Ovary (tissue), 7 donors: ENCODE measurements at regions not wholly inside any gene's neighbourhood (a gene's known extent, or its start where the extent isn't known, plus 50 kb on each side); places are given as distances from the start of the nearest gene placed in this dataset.

Source experiments
- DNase-seq, 5 donors: peaks; one replicate each; pipeline ENCODE4 v3.0.0-alpha.2; 2019 to 2020
- H3K27ac ChIP-seq, 2 donors: fragments of 200-600 bp; one replicate each; pipeline versions ENCODE4 v1.5.1 to v1.8.0; 2019 to 2022
- H3K27me3 ChIP-seq: fragments of 200-600 bp; one replicate; pipeline ENCODE4 v1.8.0; 2022
- H3K36me3 ChIP-seq: fragments of 200-600 bp; sonication (generic); one replicate; pipeline ENCODE4 v1.5.1; 2019
- H3K4me1 ChIP-seq: one replicate; pipeline ENCODE4 v1.8.1; 2013; ENCODE audit warnings: mild to moderate bottlenecking, moderate library complexity; ENCODE audit not compliant: insufficient read depth
- H3K4me3 ChIP-seq: fragments of 200-600 bp; sonication (generic); one replicate; pipeline ENCODE4 v1.5.1; 2017
- H3K9me3 ChIP-seq, 2 donors: fragments of 200-600 bp in 1 of 2; sonication (generic) in 1 of 2; one replicate each; pipeline versions ENCODE4 v1.5.1 to v1.8.1; 2013 to 2019; ENCODE audit warnings: mild to moderate bottlenecking in 1 of 2, moderate library complexity in 1 of 2
- EP300 ChIP-seq: sonication (generic); formaldehyde crosslinking; IDR thresholded peaks from one replicate; pipeline ENCODE4 v1.6.1; 2017; ENCODE audit warnings: antibody characterized with exemption
- POLR2A ChIP-seq: fragments of 450-650 bp; IDR thresholded peaks from one replicate; pipeline ENCODE4 v1.6.1; 2017; ENCODE audit warnings: antibody characterized with exemption, mild to moderate bottlenecking, moderate library complexity
- WGBS, 3 donors: extraction: QIAGEN DNeasy Blood & Tissue Kit in 1 of 3; methylation state at CpG; one replicate each; pipeline versions ENCODE4 v1.1.5 to v1.1.7; 2013 to 2017; 5-methylcytosine and 5-hydroxymethylcytosine counted together
- intact Hi-C, 4 donors: fragments of 100-400 bp; cut with DNase I; formaldehyde crosslinking; loops; one replicate each; pipeline versions ENCODE4 v1.11.0 to v1.15.1; 2022 to 2023
- TF ChIP-seq, protein P1 (sequence below), 3 donors: fragments of 450-650 bp in 2 of 3; fragments of 200-600 bp in 1 of 3; IDR thresholded peaks; one replicate each; pipeline versions ENCODE4 v1.5.1 to v1.8.0; 2016 to 2022; ENCODE audit warnings: antibody characterized with exemption in 3 of 3, mild to moderate bottlenecking in 1 of 3
- donor health status: DM: no; HTN: no; CAD: no; lungs with moderate emphysema.
- donor health status: DM: no; HTN: no; CAD: no.
- donor health status: Bipolar disorder and iron deficiency.
- donor health status: DM: no; HTN: no; CAD: no.
- donor health status: DM: yes; HTN: yes; CAD: no.

DNA sequence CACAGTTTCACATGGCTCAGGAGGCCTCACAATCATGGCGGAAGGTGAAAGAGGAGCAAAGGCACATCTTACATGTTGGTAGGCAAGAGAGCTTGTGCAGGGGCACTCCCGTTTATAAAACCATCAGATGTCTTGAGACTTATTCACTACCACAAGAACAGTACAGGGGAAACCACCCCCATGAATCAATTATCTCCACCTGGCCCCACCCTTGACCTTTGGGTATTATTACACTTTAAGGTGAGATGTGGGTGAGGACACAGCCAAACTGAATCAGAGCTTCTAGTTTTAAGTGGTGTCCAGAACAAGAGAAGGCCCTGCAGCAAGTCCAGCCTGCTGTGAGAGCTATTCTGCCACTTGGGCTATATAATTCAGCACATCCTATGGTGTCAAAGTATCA lies 493.7 kb downstream of the ETS1 start:
- Histone ChIP-seq H3K4me1 (no peaks in the 10 kb centered on the region), H3K27ac (no peak overlapping the region), H3K27me3 (no peaks in the 10 kb centered on the region), H3K36me3 (no peaks in the 10 kb centered on the region), H3K4me3 (no peak overlapping the region), H3K9me3 (no peaks in the 10 kb centered on the region)
- TF ChIP-seq, protein P1, sequence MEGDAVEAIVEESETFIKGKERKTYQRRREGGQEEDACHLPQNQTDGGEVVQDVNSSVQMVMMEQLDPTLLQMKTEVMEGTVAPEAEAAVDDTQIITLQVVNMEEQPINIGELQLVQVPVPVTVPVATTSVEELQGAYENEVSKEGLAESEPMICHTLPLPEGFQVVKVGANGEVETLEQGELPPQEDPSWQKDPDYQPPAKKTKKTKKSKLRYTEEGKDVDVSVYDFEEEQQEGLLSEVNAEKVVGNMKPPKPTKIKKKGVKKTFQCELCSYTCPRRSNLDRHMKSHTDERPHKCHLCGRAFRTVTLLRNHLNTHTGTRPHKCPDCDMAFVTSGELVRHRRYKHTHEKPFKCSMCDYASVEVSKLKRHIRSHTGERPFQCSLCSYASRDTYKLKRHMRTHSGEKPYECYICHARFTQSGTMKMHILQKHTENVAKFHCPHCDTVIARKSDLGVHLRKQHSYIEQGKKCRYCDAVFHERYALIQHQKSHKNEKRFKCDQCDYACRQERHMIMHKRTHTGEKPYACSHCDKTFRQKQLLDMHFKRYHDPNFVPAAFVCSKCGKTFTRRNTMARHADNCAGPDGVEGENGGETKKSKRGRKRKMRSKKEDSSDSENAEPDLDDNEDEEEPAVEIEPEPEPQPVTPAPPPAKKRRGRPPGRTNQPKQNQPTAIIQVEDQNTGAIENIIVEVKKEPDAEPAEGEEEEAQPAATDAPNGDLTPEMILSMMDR (IDR thresholded peaks at IDR 0.05), result no peak
- no peak for TF ChIP-seq POLR2A
- no peak for TF ChIP-seq EP300
- 89 to 97% (median 93%) methylated on average over 2 of the region's 2 CpGs for WGBS, 3 donors
- intact Hi-C loops, result no loop called here
- no peak for DNase-seq

DNA sequence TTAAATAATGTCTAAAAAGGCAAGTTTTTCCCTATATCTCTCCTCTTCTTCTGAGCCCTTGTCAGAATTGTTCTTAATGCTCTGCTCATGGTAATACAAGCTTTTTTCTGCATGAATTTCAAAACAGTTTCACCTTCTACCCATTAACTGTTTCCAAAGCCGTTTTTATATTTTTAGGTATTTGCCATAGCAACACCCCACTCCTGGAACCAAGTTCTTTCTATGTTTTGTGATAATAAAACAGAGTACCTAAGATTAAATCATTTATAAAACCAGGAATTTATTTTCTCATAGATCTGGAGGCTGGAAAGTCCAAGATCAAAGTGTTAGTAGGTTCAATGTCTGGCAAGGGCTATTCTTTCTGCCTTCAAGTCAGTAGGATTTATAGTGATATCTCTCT lies 497.4 kb downstream of the ETS1 start:
- WGBS, 3 donors, result 82 to 96% (median 85%) methylated on average over 1 of the region's 1 CpG
- no peak overlapping the region for H3K27ac ChIP-seq

DNA sequence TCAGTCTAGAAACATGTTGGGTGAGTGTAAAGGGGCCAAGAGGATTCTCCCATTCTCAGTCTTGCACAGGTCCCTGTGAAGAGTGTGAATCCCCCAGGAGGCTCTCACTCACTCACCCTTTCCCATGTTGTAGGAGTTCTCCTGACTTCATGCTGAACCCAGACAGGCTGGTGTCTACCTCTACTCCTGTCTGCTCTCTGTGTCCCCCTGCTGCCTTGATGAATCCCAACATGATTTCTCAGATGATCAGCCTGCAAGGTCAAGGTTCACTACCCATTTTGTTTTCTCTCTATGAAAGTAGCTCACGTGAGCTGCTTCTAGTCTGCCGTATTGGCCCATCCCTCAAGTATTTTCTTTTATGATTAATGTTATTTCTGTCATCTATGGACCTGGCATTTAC lies 500.6 kb downstream of the ETS1 start:
- no peaks in the 10 kb centered on the region for H3K36me3 ChIP-seq
- H3K27ac ChIP-seq, result no peak overlapping the region
- no peak overlapping the region for H3K4me3 ChIP-seq
- no peaks in the 10 kb centered on the region for H3K9me3 ChIP-seq
- no peaks in the 10 kb centered on the region for H3K4me1 ChIP-seq
- 84 to 92% (median 86%) methylated on average over 2 of the region's 2 CpGs for whole genome bisulfite sequencing, 3 donors
- no peaks in the 10 kb centered on the region for H3K27me3 ChIP-seq
- no peak for DNase-seq
- intact Hi-C loops, result no loop called here
- TF ChIP-seq EP300, result no peak

More for the DNA sequence above, 497.4 kb downstream of the ETS1 start:
- TF ChIP-seq, protein P1 (IDR thresholded peaks at IDR 0.05), result no peak
- TF ChIP-seq EP300 (no peak), POLR2A (no peak)
- DNase-seq, result no peak
- no peaks in the 10 kb centered on the region for H3K27me3 ChIP-seq
- no peaks in the 10 kb centered on the region for H3K36me3 ChIP-seq
- intact Hi-C loops, result no loop called here
- H3K9me3 ChIP-seq, result no peaks in the 10 kb centered on the region
- no peak overlapping the region for H3K4me3 ChIP-seq
- no peaks in the 10 kb centered on the region for H3K4me1 ChIP-seq

DNA sequence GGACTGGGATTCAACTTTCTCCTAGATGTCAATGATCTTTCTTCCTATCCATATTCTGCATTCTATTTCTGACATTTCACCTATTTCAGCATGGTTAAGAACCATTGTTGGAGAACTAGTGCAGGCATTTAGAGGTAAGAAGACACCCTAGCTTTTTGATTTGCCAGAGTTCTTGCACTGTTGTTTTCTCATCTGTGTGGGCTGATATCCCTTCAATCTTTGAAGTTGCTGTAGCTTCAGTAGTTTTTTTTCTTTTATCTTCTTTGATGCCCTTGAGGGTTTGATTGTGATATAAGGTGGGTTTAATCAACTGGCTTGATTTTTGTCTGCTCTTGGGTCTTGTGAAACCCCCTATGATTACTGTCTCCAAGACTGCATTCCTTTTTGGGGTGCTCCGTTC lies 502.1 kb downstream of the ETS1 start:
- no peak for TF ChIP-seq POLR2A
- TF ChIP-seq, protein P1 (IDR thresholded peaks at IDR 0.05), result no peak
- no peak for TF ChIP-seq EP300
- Histone ChIP-seq H3K27ac (no peak overlapping the region), H3K36me3 (no peaks in the 10 kb centered on the region), H3K4me1 (no peaks in the 10 kb centered on the region), H3K9me3 (no peaks in the 10 kb centered on the region), H3K4me3 (no peak overlapping the region), H3K27me3 (no peaks in the 10 kb centered on the region)
- no peak for DNase-seq
- WGBS, 3 donors, result 0 to 2% (median 0%) methylated on average over 1 of the region's 1 CpG
- intact Hi-C loops, result no loop called here

DNA sequence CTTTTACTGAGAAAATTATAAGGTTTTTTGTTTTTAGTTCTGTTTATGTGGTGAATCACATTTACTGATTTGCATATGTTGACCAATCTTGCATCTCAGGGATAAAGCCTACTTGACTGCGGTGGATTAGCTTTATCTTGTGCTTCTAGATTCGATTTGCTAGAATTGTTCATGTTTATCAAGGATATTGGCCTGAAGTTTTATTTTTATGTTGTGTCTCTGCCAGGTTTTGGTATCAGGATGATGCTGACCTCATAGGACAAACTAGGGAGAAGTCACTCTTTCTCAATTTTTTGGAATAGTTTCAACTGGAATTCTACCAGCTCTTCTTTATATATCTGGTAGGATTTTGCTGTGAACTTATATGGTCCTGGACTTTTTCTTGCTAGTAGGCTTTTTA lies 504.8 kb downstream of the ETS1 start:
- Histone ChIP-seq H3K4me3 (no peak overlapping the region), H3K36me3 (no peaks in the 10 kb centered on the region), H3K27me3 (no peaks in the 10 kb centered on the region), H3K27ac (no peak overlapping the region), H3K9me3 (no peaks in the 10 kb centered on the region), H3K4me1 (no peaks in the 10 kb centered on the region)
- DNase-seq, result no peak
- WGBS, 3 donors, result 58 to 78% (median 65%) methylated on average over 2 of the region's 2 CpGs
- intact Hi-C loops, result no loop called here
- TF ChIP-seq POLR2A (no peak), EP300 (no peak)
- TF ChIP-seq, protein P1 (IDR thresholded peaks at IDR 0.05), result no peak
